ENCODE measurements at regions not wholly inside any gene's neighbourhood (a gene's known extent, or its start where the extent isn't known, plus 50 kb on each side); places are given as distances from the start of the nearest gene placed in this dataset.
"Not testable (repeated sequence)": the region's sequence is repeated elsewhere in the genome, so short reads cannot be mapped to it uniquely, and the experiment has no call there.

- H3K27me3 Mint-ChIP-seq (ENCODE audit: low read depth) = no peaks in the 10 kb centered on the region
- no peaks in the 10 kb centered on the region for H3K36me3 Mint-ChIP-seq
- H3K9me3 Mint-ChIP-seq = peaks cover 10% of the 10 kb centered on the region
- peak overlapping the region; percentile 59 for H3K27ac Mint-ChIP-seq
- no peak for DNase-seq (ENCODE audit: low spot score in 2 of 2, unreplicated experiment in 2 of 2)
- H3K4me1 Mint-ChIP-seq = peaks cover 42% of the 10 kb centered on the region
- TF ChIP-seq CTCF (IDR thresholded peaks at IDR 0.05; ENCODE audit: unreplicated experiment) = no peak
- no peak overlapping the region for H3K4me3 Mint-ChIP-seq
Measured at GRCh38 chr1:101407505-101408211, 170.8 kb downstream of the S1PR1 start.

GRCh38 chr1:101408212-101409042, 171.6 kb downstream of the S1PR1 start:
- no peaks in the 10 kb centered on the region for H3K36me3 Mint-ChIP-seq
- H3K27ac Mint-ChIP-seq = peak overlapping the region; percentile 59
- H3K4me1 Mint-ChIP-seq = peaks cover 42% of the 10 kb centered on the region
- peaks cover 18% of the 10 kb centered on the region for H3K9me3 Mint-ChIP-seq
- H3K27me3 Mint-ChIP-seq (ENCODE audit: low read depth) = no peaks in the 10 kb centered on the region
- no peak overlapping the region for H3K4me3 Mint-ChIP-seq
- no peak for DNase-seq (ENCODE audit: low spot score in 2 of 2, unreplicated experiment in 2 of 2)
- TF ChIP-seq CTCF (IDR thresholded peaks at IDR 0.05; ENCODE audit: unreplicated experiment) = no peak

- H3K36me3 Mint-ChIP-seq = no peaks in the 10 kb centered on the region
- peaks cover 25% of the 10 kb centered on the region for H3K9me3 Mint-ChIP-seq
- no peaks in the 10 kb centered on the region for H3K27me3 Mint-ChIP-seq (ENCODE audit: low read depth)
- no peak for DNase-seq (ENCODE audit: low spot score in 2 of 2, unreplicated experiment in 2 of 2)
- TF ChIP-seq CTCF (IDR thresholded peaks at IDR 0.05; ENCODE audit: unreplicated experiment) = no peak
- no peak overlapping the region for H3K4me3 Mint-ChIP-seq
- H3K27ac Mint-ChIP-seq = peak overlapping the region; percentile 83
- peaks cover 42% of the 10 kb centered on the region for H3K4me1 Mint-ChIP-seq
Measured at GRCh38 chr1:101409102-101409501, 172.3 kb downstream of the S1PR1 start.

- peak overlapping the region; percentile 86 for H3K27ac Mint-ChIP-seq
- no peak for DNase-seq (ENCODE audit: low spot score in 2 of 2, unreplicated experiment in 2 of 2)
- no peak for TF ChIP-seq CTCF (IDR thresholded peaks at IDR 0.05; ENCODE audit: unreplicated experiment)
- H3K9me3 Mint-ChIP-seq = peaks cover 32% of the 10 kb centered on the region
- peaks cover 2% of the 10 kb centered on the region for H3K36me3 Mint-ChIP-seq
- H3K4me1 Mint-ChIP-seq = peaks cover 42% of the 10 kb centered on the region
- H3K27me3 Mint-ChIP-seq (ENCODE audit: low read depth) = no peaks in the 10 kb centered on the region
- no peak overlapping the region for H3K4me3 Mint-ChIP-seq
Measured at GRCh38 chr1:101410048-101410878, 173.4 kb downstream of the S1PR1 start.

- Mint-ChIP-seq H3K27me3 (ENCODE audit: low read depth) (no peaks in the 10 kb centered on the region), H3K36me3 (peaks cover 7% of the 10 kb centered on the region), H3K4me3 (no peak overlapping the region), H3K27ac (no peak overlapping the region), H3K4me1 (peaks cover 8% of the 10 kb centered on the region), H3K9me3 (peaks cover 40% of the 10 kb centered on the region)
- no peak for TF ChIP-seq CTCF (IDR thresholded peaks at IDR 0.05; ENCODE audit: unreplicated experiment)
- no peak for DNase-seq (ENCODE audit: low spot score in 2 of 2, unreplicated experiment in 2 of 2)
Measured at GRCh38 chr1:101420406-101420805, 183.6 kb downstream of the S1PR1 start.

GRCh38 chr1:101428083-101428482, 191.3 kb downstream of the S1PR1 start:
- Mint-ChIP-seq H3K36me3 (peaks cover 12% of the 10 kb centered on the region), H3K9me3 (peaks cover 28% of the 10 kb centered on the region)
- H3K27me3 Mint-ChIP-seq (ENCODE audit: low read depth); H3K4me1 Mint-ChIP-seq; DNase-seq (ENCODE audit: low spot score in 2 of 2, unreplicated experiment in 2 of 2); H3K27ac Mint-ChIP-seq; H3K4me3 Mint-ChIP-seq: not testable (repeated sequence)

All from mesothelial cell of epicardium (in vitro differentiated cells).